ENCODE measurements at regions not wholly inside any gene's neighbourhood (a gene's known extent, or its start where the extent isn't known, plus 50 kb on each side); places are given as distances from the start of the nearest gene placed in this dataset.

- TF ChIP-seq POLR2A (IDR thresholded peaks at IDR 0.05) (no peak), CTCF (IDR thresholded peaks at IDR 0.05) (no peak), POLR2AphosphoS5 (IDR thresholded peaks at IDR 0.05) (no peak)
Measured at GRCh38 chr13:20342311-20342710, 110.2 kb upstream of the GJB6 start.
